Endothelial cell of umbilical vein (primary cell): ENCODE measurements at regions not wholly inside any gene's neighbourhood (a gene's known extent, or its start where the extent isn't known, plus 50 kb on each side); places are given as distances from the start of the nearest gene placed in this dataset.

Experiments used
- BruUV-seq: library from RNA; stranded (reverse); fragments of 400-500 nt; replicated peaks from 2 replicates; lab custom pipeline; 2021; lab: Mats Ljungman, UMichigan
- CTCF ChIA-PET: fragments of 300-600, 350-600 bp; sonication (Branson Sonifier 250); formaldehyde crosslinking; loops from one replicate; lab custom pipeline; 2021; ENCODE audit warnings: antibody characterized with exemption, inconsistent platforms; lab: Charles Lee
- POLR2A ChIA-PET: fragments of 300-600, 350-600 bp; sonication (Branson Sonifier 250); formaldehyde crosslinking; loops from one replicate; lab custom pipeline; 2021; ENCODE audit warnings: antibody characterized with exemption, inconsistent platforms; lab: Charles Lee
- DNase-seq: peaks from one replicate; pipeline ENCODE4 v3.0.0-alpha.2; 2011; ENCODE audit warnings: low read depth, low spot score
- FAIRE-seq: peaks from 2 replicates; lab custom pipeline; 2011; peaks lifted over from hg19 to GRCh38; lab: Jason Lieb, UNC
- H2AFZ ChIP-seq: 2 replicates; pipeline ENCODE4 v1.6.0; 2012; ENCODE audit warnings: low read depth, low read length, control low read depth, inconsistent platforms
- H3K27ac ChIP-seq: 2 replicates; pipeline ENCODE4 v1.5.1; 2011; ENCODE audit warnings: low read depth, mild to moderate bottlenecking, control low read depth, low read length, moderate library complexity; ENCODE audit not compliant: insufficient read depth
- H3K27me3 ChIP-seq, 2 experiments: 2 replicates each; pipeline versions ENCODE4 v1.6.0 to v1.6.1; 2011; ENCODE audit warnings: low read length in 2 of 2, mixed read lengths in 1 of 2; ENCODE audit not compliant: control insufficient read depth in 2 of 2, insufficient read depth in 2 of 2
- H3K36me3 ChIP-seq, 2 experiments: 2 replicates in 1 of 2; 3 replicates in 1 of 2; pipeline ENCODE4 v1.5.1; 2011; ENCODE audit warnings: low read length in 2 of 2, mild to moderate bottlenecking in 1 of 2, moderate library complexity in 1 of 2; ENCODE audit not compliant: control insufficient read depth in 2 of 2, insufficient read depth in 2 of 2; ENCODE audit errors: extremely low read depth in 1 of 2
- H3K4me1 ChIP-seq: 3 replicates; pipeline ENCODE4 v1.5.1; 2011; ENCODE audit warnings: mild to moderate bottlenecking, low read length; ENCODE audit not compliant: control insufficient read depth, insufficient read depth; ENCODE audit errors: extremely low read depth
- H3K4me2 ChIP-seq: 2 replicates; pipeline ENCODE4 v1.6.1; 2011; ENCODE audit warnings: low read length, control low read depth, mixed read lengths; ENCODE audit not compliant: insufficient read depth
- H3K4me3 ChIP-seq, 3 experiments: fragments of 200-600 bp in 1 of 3; sonication (generic), shearing (Covaris generic) in 1 of 3; replicated peaks in 1 of 3; 2 replicates each; pipeline ENCODE4 v1.5.1; 2011 to 2016; ENCODE audit warnings: control low read depth in 3 of 3, low read length in 3 of 3, mild to moderate bottlenecking in 2 of 3, inconsistent platforms in 1 of 3, low read depth in 1 of 3, moderate library complexity in 1 of 3; ENCODE audit not compliant: insufficient read depth in 1 of 3
- H3K79me2 ChIP-seq: 2 replicates; pipeline ENCODE4 v1.6.0; 2012; ENCODE audit warnings: low read length, inconsistent platforms; ENCODE audit not compliant: control insufficient read depth, insufficient read depth
- H3K9ac ChIP-seq: replicated peaks from 2 replicates; pipeline ENCODE3; 2011; ENCODE audit warnings: low read length, control low read depth; ENCODE audit not compliant: insufficient read depth; ENCODE audit errors: extremely low read depth
- H3K9me1 ChIP-seq: replicated peaks from 3 replicates; pipeline ENCODE4 v1.6.0; 2011; ENCODE audit warnings: mild to moderate bottlenecking, low read length; ENCODE audit not compliant: control insufficient read depth, insufficient read depth; ENCODE audit errors: extremely low read depth
- H3K9me3 ChIP-seq: replicated peaks from 2 replicates; pipeline ENCODE4 v1.5.1; 2012; ENCODE audit warnings: low read length, inconsistent platforms; ENCODE audit not compliant: control insufficient read depth, insufficient read depth
- H4K20me1 ChIP-seq: replicated peaks from 2 replicates; pipeline ENCODE3; 2011; ENCODE audit warnings: mild to moderate bottlenecking, low read length; ENCODE audit not compliant: control insufficient read depth, insufficient read depth; ENCODE audit errors: extremely low read depth
- CTCF ChIP-seq, 2 donors: IDR thresholded peaks; 1 replicate in 1 of 2; 2 replicates in 1 of 2; pipeline ENCODE4 v1.5.1; 2011; ENCODE audit warnings: low read length in 2 of 2, mild to moderate bottlenecking in 2 of 2, moderate library complexity in 2 of 2, control low read depth in 1 of 2, inconsistent platforms in 1 of 2, low read depth in 1 of 2; ENCODE audit not compliant: insufficient read depth in 1 of 2; ENCODE audit errors: extremely low read depth in 1 of 2
- EZH2 ChIP-seq: IDR thresholded peaks from 2 replicates; pipeline ENCODE4 v1.6.1; 2012; ENCODE audit warnings: borderline replicate concordance, low read depth, mild to moderate bottlenecking, moderate library complexity, low read length, inconsistent platforms; ENCODE audit not compliant: severe bottlenecking
- FOS ChIP-seq: IDR thresholded peaks from 2 replicates; pipeline ENCODE4 v1.6.1; 2011; ENCODE audit warnings: mild to moderate bottlenecking, low read length, moderate library complexity, borderline replicate concordance; ENCODE audit not compliant: insufficient read depth
- GATA2 ChIP-seq: IDR thresholded peaks from 2 replicates; pipeline ENCODE4 v1.7.0; 2011; ENCODE audit warnings: low read depth, mild to moderate bottlenecking, moderate library complexity, mixed read lengths, low read length; ENCODE audit not compliant: insufficient read length, insufficient read depth
- JUN ChIP-seq: IDR thresholded peaks from 2 replicates; pipeline ENCODE4 v1.6.1; 2011; ENCODE audit warnings: borderline replicate concordance, low read depth; ENCODE audit not compliant: insufficient read length, insufficient read depth
- MAX ChIP-seq: IDR thresholded peaks from 2 replicates; pipeline ENCODE4 v1.6.1; 2011; ENCODE audit not compliant: insufficient read depth, insufficient read length
- MYC ChIP-seq: IDR thresholded peaks from one replicate; pipeline ENCODE4 v1.6.1; 2011; ENCODE audit warnings: mild to moderate bottlenecking, low read depth, low read length
- POLR2A ChIP-seq: IDR thresholded peaks from 2 replicates; pipeline ENCODE4 v1.6.1; 2012; ENCODE audit warnings: low read depth, mild to moderate bottlenecking, control low read depth, low read length
- POLR2AphosphoS5 ChIP-seq: IDR thresholded peaks from 2 replicates; pipeline ENCODE4 v1.6.1; 2012; ENCODE audit warnings: low read depth, mild to moderate bottlenecking, control low read depth, low read length, moderate library complexity; ENCODE audit not compliant: insufficient read depth
- dilution Hi-C: fragments of 300-500 bp; cut with MboI; formaldehyde crosslinking; loops from one replicate; pipeline ENCODE4 v1.15.0; 2019; ENCODE audit warnings: low sequenced_read_pairs; ENCODE audit not compliant: extremely low pct_ligation_motif_present
- intact Hi-C: fragments of 100-400 bp; cut with micrococcal nuclease; formaldehyde crosslinking; loops from one replicate; pipeline ENCODE4 v1.10.0; 2022

- no peak for FAIRE-seq
- POLR2A ChIA-PET = no interaction called here
Measured at GRCh38 chr18:51562866-51563265, 365.4 kb upstream of the MEX3C start.

More at GRCh38 chr18:51562866-51563265, 365.4 kb upstream of the MEX3C start:
- Histone ChIP-seq H3K4me1 (no peaks in the 10 kb centered on the region), H3K36me3 (no peaks in the 10 kb centered on the region), H2AFZ (no peak overlapping the region), H3K79me2 (no peaks in the 10 kb centered on the region), H4K20me1 (no peaks in the 10 kb centered on the region), H3K9ac (no peak overlapping the region), H3K27me3 (no peaks in the 10 kb centered on the region), H3K4me3 (no peak overlapping the region), H3K9me3 (peaks cover 3% of the 10 kb centered on the region), H3K9me1 (no peaks in the 10 kb centered on the region), H3K4me2 (no peak overlapping the region), H3K27ac (no peak overlapping the region)
- no peak for DNase-seq
- intact Hi-C loops (no loop called here), dilution Hi-C loops (no loop called here)
- CTCF ChIA-PET = no interaction called here
- no TSS peak for BruUV-seq
- TF ChIP-seq EZH2 (no peak), MYC (no peak), JUN (no peak), GATA2 (no peak), CTCF (IDR thresholded peaks at IDR 0.05; ENCODE audit: extremely low read depth in 1 of 2, insufficient read depth in 1 of 2, low read depth in 1 of 2, low read length in 2 of 2) (no peak), POLR2A (no peak), FOS (no peak), POLR2AphosphoS5 (no peak), MAX (no peak)
